Endothelial cell of umbilical vein (primary cell): ENCODE measurements at regions not wholly inside any gene's neighbourhood (a gene's known extent, or its start where the extent isn't known, plus 50 kb on each side); places are given as distances from the start of the nearest gene placed in this dataset.

Source experiments
- BruUV-seq: library from RNA; stranded (reverse); fragments of 400-500 nt; replicated peaks from 2 replicates; lab custom pipeline; 2021; lab: Mats Ljungman, UMichigan
- CTCF ChIA-PET: fragments of 300-600, 350-600 bp; sonication (Branson Sonifier 250); formaldehyde crosslinking; loops from one replicate; lab custom pipeline; 2021; ENCODE audit warnings: antibody characterized with exemption, inconsistent platforms; lab: Charles Lee
- POLR2A ChIA-PET: fragments of 300-600, 350-600 bp; sonication (Branson Sonifier 250); formaldehyde crosslinking; loops from one replicate; lab custom pipeline; 2021; ENCODE audit warnings: antibody characterized with exemption, inconsistent platforms; lab: Charles Lee
- DNase-seq: peaks from one replicate; pipeline ENCODE4 v3.0.0-alpha.2; 2011; ENCODE audit warnings: low read depth, low spot score
- FAIRE-seq: peaks from 2 replicates; lab custom pipeline; 2011; peaks lifted over from hg19 to GRCh38; lab: Jason Lieb, UNC
- H2AFZ ChIP-seq: 2 replicates; pipeline ENCODE4 v1.6.0; 2012; ENCODE audit warnings: low read depth, low read length, control low read depth, inconsistent platforms
- H3K27ac ChIP-seq: 2 replicates; pipeline ENCODE4 v1.5.1; 2011; ENCODE audit warnings: low read depth, mild to moderate bottlenecking, control low read depth, low read length, moderate library complexity; ENCODE audit not compliant: insufficient read depth
- H3K27me3 ChIP-seq, 2 experiments: 2 replicates each; pipeline versions ENCODE4 v1.6.0 to v1.6.1; 2011; ENCODE audit warnings: low read length in 2 of 2, mixed read lengths in 1 of 2; ENCODE audit not compliant: control insufficient read depth in 2 of 2, insufficient read depth in 2 of 2
- H3K36me3 ChIP-seq, 2 experiments: 2 replicates in 1 of 2; 3 replicates in 1 of 2; pipeline ENCODE4 v1.5.1; 2011; ENCODE audit warnings: low read length in 2 of 2, mild to moderate bottlenecking in 1 of 2, moderate library complexity in 1 of 2; ENCODE audit not compliant: control insufficient read depth in 2 of 2, insufficient read depth in 2 of 2; ENCODE audit errors: extremely low read depth in 1 of 2
- H3K4me1 ChIP-seq: 3 replicates; pipeline ENCODE4 v1.5.1; 2011; ENCODE audit warnings: mild to moderate bottlenecking, low read length; ENCODE audit not compliant: control insufficient read depth, insufficient read depth; ENCODE audit errors: extremely low read depth
- H3K4me2 ChIP-seq: 2 replicates; pipeline ENCODE4 v1.6.1; 2011; ENCODE audit warnings: low read length, control low read depth, mixed read lengths; ENCODE audit not compliant: insufficient read depth
- H3K4me3 ChIP-seq, 3 experiments: fragments of 200-600 bp in 1 of 3; sonication (generic), shearing (Covaris generic) in 1 of 3; replicated peaks in 1 of 3; 2 replicates each; pipeline ENCODE4 v1.5.1; 2011 to 2016; ENCODE audit warnings: control low read depth in 3 of 3, low read length in 3 of 3, mild to moderate bottlenecking in 2 of 3, inconsistent platforms in 1 of 3, low read depth in 1 of 3, moderate library complexity in 1 of 3; ENCODE audit not compliant: insufficient read depth in 1 of 3
- H3K79me2 ChIP-seq: 2 replicates; pipeline ENCODE4 v1.6.0; 2012; ENCODE audit warnings: low read length, inconsistent platforms; ENCODE audit not compliant: control insufficient read depth, insufficient read depth
- H3K9ac ChIP-seq: replicated peaks from 2 replicates; pipeline ENCODE3; 2011; ENCODE audit warnings: low read length, control low read depth; ENCODE audit not compliant: insufficient read depth; ENCODE audit errors: extremely low read depth
- H3K9me1 ChIP-seq: replicated peaks from 3 replicates; pipeline ENCODE4 v1.6.0; 2011; ENCODE audit warnings: mild to moderate bottlenecking, low read length; ENCODE audit not compliant: control insufficient read depth, insufficient read depth; ENCODE audit errors: extremely low read depth
- H3K9me3 ChIP-seq: replicated peaks from 2 replicates; pipeline ENCODE4 v1.5.1; 2012; ENCODE audit warnings: low read length, inconsistent platforms; ENCODE audit not compliant: control insufficient read depth, insufficient read depth
- H4K20me1 ChIP-seq: replicated peaks from 2 replicates; pipeline ENCODE3; 2011; ENCODE audit warnings: mild to moderate bottlenecking, low read length; ENCODE audit not compliant: control insufficient read depth, insufficient read depth; ENCODE audit errors: extremely low read depth
- EZH2 ChIP-seq: IDR thresholded peaks from 2 replicates; pipeline ENCODE4 v1.6.1; 2012; ENCODE audit warnings: borderline replicate concordance, low read depth, mild to moderate bottlenecking, moderate library complexity, low read length, inconsistent platforms; ENCODE audit not compliant: severe bottlenecking
- FOS ChIP-seq: IDR thresholded peaks from 2 replicates; pipeline ENCODE4 v1.6.1; 2011; ENCODE audit warnings: mild to moderate bottlenecking, low read length, moderate library complexity, borderline replicate concordance; ENCODE audit not compliant: insufficient read depth
- GATA2 ChIP-seq: IDR thresholded peaks from 2 replicates; pipeline ENCODE4 v1.7.0; 2011; ENCODE audit warnings: low read depth, mild to moderate bottlenecking, moderate library complexity, mixed read lengths, low read length; ENCODE audit not compliant: insufficient read length, insufficient read depth
- JUN ChIP-seq: IDR thresholded peaks from 2 replicates; pipeline ENCODE4 v1.6.1; 2011; ENCODE audit warnings: borderline replicate concordance, low read depth; ENCODE audit not compliant: insufficient read length, insufficient read depth
- MAX ChIP-seq: IDR thresholded peaks from 2 replicates; pipeline ENCODE4 v1.6.1; 2011; ENCODE audit not compliant: insufficient read depth, insufficient read length
- MYC ChIP-seq: IDR thresholded peaks from one replicate; pipeline ENCODE4 v1.6.1; 2011; ENCODE audit warnings: mild to moderate bottlenecking, low read depth, low read length
- POLR2A ChIP-seq: IDR thresholded peaks from 2 replicates; pipeline ENCODE4 v1.6.1; 2012; ENCODE audit warnings: low read depth, mild to moderate bottlenecking, control low read depth, low read length
- POLR2AphosphoS5 ChIP-seq: IDR thresholded peaks from 2 replicates; pipeline ENCODE4 v1.6.1; 2012; ENCODE audit warnings: low read depth, mild to moderate bottlenecking, control low read depth, low read length, moderate library complexity; ENCODE audit not compliant: insufficient read depth
- dilution Hi-C: fragments of 300-500 bp; cut with MboI; formaldehyde crosslinking; loops from one replicate; pipeline ENCODE4 v1.15.0; 2019; ENCODE audit warnings: low sequenced_read_pairs; ENCODE audit not compliant: extremely low pct_ligation_motif_present
- intact Hi-C: fragments of 100-400 bp; cut with micrococcal nuclease; formaldehyde crosslinking; loops from one replicate; pipeline ENCODE4 v1.10.0; 2022
- TF ChIP-seq, protein P1 (sequence below), 2 donors: IDR thresholded peaks; 1 replicate in 1 of 2; 2 replicates in 1 of 2; pipeline ENCODE4 v1.5.1; 2011; ENCODE audit warnings: low read length in 2 of 2, mild to moderate bottlenecking in 2 of 2, moderate library complexity in 2 of 2, control low read depth in 1 of 2, inconsistent platforms in 1 of 2, low read depth in 1 of 2; ENCODE audit not compliant: insufficient read depth in 1 of 2; ENCODE audit errors: extremely low read depth in 1 of 2

- intact Hi-C loops (no loop called here), dilution Hi-C loops (no loop called here)
- TF ChIP-seq MAX (no peak), FOS (no peak), GATA2 (no peak), JUN (no peak), POLR2AphosphoS5 (no peak), MYC (no peak), POLR2A (no peak), EZH2 (no peak)
- TF ChIP-seq, protein P1, sequence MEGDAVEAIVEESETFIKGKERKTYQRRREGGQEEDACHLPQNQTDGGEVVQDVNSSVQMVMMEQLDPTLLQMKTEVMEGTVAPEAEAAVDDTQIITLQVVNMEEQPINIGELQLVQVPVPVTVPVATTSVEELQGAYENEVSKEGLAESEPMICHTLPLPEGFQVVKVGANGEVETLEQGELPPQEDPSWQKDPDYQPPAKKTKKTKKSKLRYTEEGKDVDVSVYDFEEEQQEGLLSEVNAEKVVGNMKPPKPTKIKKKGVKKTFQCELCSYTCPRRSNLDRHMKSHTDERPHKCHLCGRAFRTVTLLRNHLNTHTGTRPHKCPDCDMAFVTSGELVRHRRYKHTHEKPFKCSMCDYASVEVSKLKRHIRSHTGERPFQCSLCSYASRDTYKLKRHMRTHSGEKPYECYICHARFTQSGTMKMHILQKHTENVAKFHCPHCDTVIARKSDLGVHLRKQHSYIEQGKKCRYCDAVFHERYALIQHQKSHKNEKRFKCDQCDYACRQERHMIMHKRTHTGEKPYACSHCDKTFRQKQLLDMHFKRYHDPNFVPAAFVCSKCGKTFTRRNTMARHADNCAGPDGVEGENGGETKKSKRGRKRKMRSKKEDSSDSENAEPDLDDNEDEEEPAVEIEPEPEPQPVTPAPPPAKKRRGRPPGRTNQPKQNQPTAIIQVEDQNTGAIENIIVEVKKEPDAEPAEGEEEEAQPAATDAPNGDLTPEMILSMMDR (IDR thresholded peaks at IDR 0.05; ENCODE audit: extremely low read depth in 1 of 2, insufficient read depth in 1 of 2, low read depth in 1 of 2, low read length in 2 of 2), result no peak
- Histone ChIP-seq H3K36me3 (no peaks in the 10 kb centered on the region), H4K20me1 (no peaks in the 10 kb centered on the region), H3K9me1 (no peaks in the 10 kb centered on the region), H3K27me3 (no peaks in the 10 kb centered on the region), H3K9ac (no peak overlapping the region), H3K4me1 (no peaks in the 10 kb centered on the region), H3K27ac (no peak overlapping the region), H3K4me3 (no peak overlapping the region), H2AFZ (no peak overlapping the region), H3K9me3 (peaks cover 10% of the 10 kb centered on the region), H3K79me2 (no peaks in the 10 kb centered on the region), H3K4me2 (no peak overlapping the region)
- no TSS peak for BruUV-seq
- no peak for DNase-seq
- ChIA-PET CTCF (no interaction called here), POLR2A (no interaction called here)
- FAIRE-seq, result no peak
Measured at GRCh38 chr11:37223962-37224361, 625.9 kb upstream of the RAG2 start.
